H9 (cell line): ENCODE measurements at regions not wholly inside any gene's neighbourhood (a gene's known extent, or its start where the extent isn't known, plus 50 kb on each side); places are given as distances from the start of the nearest gene placed in this dataset.

Experiments
- DNase-seq: peaks from one replicate; pipeline ENCODE4 v3.0.0-alpha.2; 2017
- H2AFZ ChIP-seq: one replicate; pipeline ENCODE4 v1.6.1; 2013; ENCODE audit warnings: mild to moderate bottlenecking, low read length, control low read depth, moderate library complexity
- H2AK5ac ChIP-seq: 2 replicates; pipeline ENCODE4 v1.6.1; 2013; ENCODE audit warnings: low read length, control low read depth, mixed read lengths; ENCODE audit not compliant: insufficient read length
- H2BK120ac ChIP-seq: one replicate; pipeline ENCODE4 v1.6.1; 2013; ENCODE audit warnings: low read depth, mild to moderate bottlenecking, low read length, control low read depth, inconsistent platforms; ENCODE audit not compliant: poor library complexity, severe bottlenecking
- H2BK12ac ChIP-seq: 2 replicates; pipeline ENCODE4 v1.6.1; 2013; ENCODE audit warnings: low read length, control low read depth, mixed read lengths, low read depth; ENCODE audit not compliant: insufficient read length
- H2BK15ac ChIP-seq: 2 replicates; pipeline ENCODE4 v1.6.1; 2013; ENCODE audit warnings: low read depth, low read length, control low read depth
- H2BK20ac ChIP-seq: one replicate; pipeline ENCODE4 v1.6.1; 2013; ENCODE audit warnings: low read depth, mild to moderate bottlenecking, low read length, control low read depth, inconsistent platforms; ENCODE audit not compliant: poor library complexity, severe bottlenecking
- H2BK5ac ChIP-seq: 2 replicates; pipeline ENCODE4 v1.6.1; 2013; ENCODE audit warnings: low read length, control low read depth, mixed read lengths; ENCODE audit not compliant: insufficient read length
- H3K14ac ChIP-seq: 2 replicates; pipeline ENCODE4 v1.6.1; 2013; ENCODE audit warnings: low read length, control low read depth; ENCODE audit not compliant: insufficient read depth
- H3K18ac ChIP-seq: 2 replicates; pipeline ENCODE4 v1.6.1; 2013; ENCODE audit warnings: low read depth, mild to moderate bottlenecking, mixed read lengths, low read length, control low read depth; ENCODE audit not compliant: insufficient read length
- H3K23ac ChIP-seq: 2 replicates; pipeline ENCODE4 v1.6.1; 2013; ENCODE audit warnings: low read length, control low read depth, mixed read lengths, low read depth; ENCODE audit not compliant: insufficient read length
- H3K23me2 ChIP-seq: 2 replicates; pipeline ENCODE4 v1.6.1; 2013; ENCODE audit warnings: low read depth, mild to moderate bottlenecking, mixed read lengths, low read length, control low read depth; ENCODE audit not compliant: insufficient read length, poor library complexity, severe bottlenecking
- H3K27ac ChIP-seq: 2 replicates; pipeline ENCODE4 v1.5.1; 2013; ENCODE audit warnings: low read length, control low read depth, mixed read lengths, low read depth; ENCODE audit not compliant: insufficient read length
- H3K27me3 ChIP-seq: 2 replicates; pipeline ENCODE4 v1.6.1; 2013; ENCODE audit warnings: low read length, control low read depth, inconsistent platforms; ENCODE audit not compliant: insufficient read depth
- H3K4ac ChIP-seq: 2 replicates; pipeline ENCODE4 v1.6.1; 2013; ENCODE audit warnings: low read depth, mild to moderate bottlenecking, control low read depth, inconsistent platforms, low read length, moderate library complexity
- H3K4me1 ChIP-seq: 2 replicates; pipeline ENCODE4 v1.6.1; 2013; ENCODE audit warnings: low read length, control low read depth, inconsistent platforms; ENCODE audit not compliant: insufficient read depth
- H3K4me2 ChIP-seq: 2 replicates; pipeline ENCODE4 v1.6.1; 2013; ENCODE audit warnings: low read length, control low read depth, mixed read lengths; ENCODE audit not compliant: insufficient read length, insufficient read depth
- H3K56ac ChIP-seq: 2 replicates; pipeline ENCODE4 v1.6.1; 2013; ENCODE audit warnings: low read depth, mild to moderate bottlenecking, mixed read lengths, low read length, control low read depth; ENCODE audit not compliant: insufficient read length
- H3K79me1 ChIP-seq: 2 replicates; pipeline ENCODE4 v1.6.1; 2013; ENCODE audit warnings: low read depth, mild to moderate bottlenecking, moderate library complexity, low read length, control low read depth, inconsistent platforms; ENCODE audit not compliant: insufficient read depth, poor library complexity, severe bottlenecking
- H3K79me2 ChIP-seq: 2 replicates; pipeline ENCODE4 v1.6.1; 2013; ENCODE audit warnings: low read length, control low read depth, inconsistent platforms; ENCODE audit not compliant: insufficient read depth
- H3K9ac ChIP-seq: 2 replicates; pipeline ENCODE4 v1.6.1; 2013; ENCODE audit warnings: low read length, control low read depth, mixed read lengths; ENCODE audit not compliant: insufficient read length; ENCODE audit errors: extremely low read depth
- H3K9me3 ChIP-seq: one replicate; pipeline ENCODE4 v1.6.1; 2013; ENCODE audit warnings: low read depth, low read length, inconsistent platforms; ENCODE audit not compliant: control insufficient read depth
- H3T11ph ChIP-seq: one replicate; pipeline ENCODE4 v1.6.1; 2013; ENCODE audit warnings: mild to moderate bottlenecking, low read length, control low read depth, inconsistent platforms
- H4K20me1 ChIP-seq: one replicate; pipeline ENCODE4 v1.6.1; 2013; ENCODE audit not compliant: control insufficient read depth, insufficient read length, insufficient read depth
- H4K5ac ChIP-seq: 2 replicates; pipeline ENCODE4 v1.6.1; 2013; ENCODE audit warnings: low read depth, mild to moderate bottlenecking, mixed read lengths, low read length, control low read depth; ENCODE audit not compliant: insufficient read length
- H4K8ac ChIP-seq: replicated peaks from 2 replicates; pipeline ENCODE4 v1.6.1; 2013; ENCODE audit warnings: low read length, control low read depth, mixed read lengths, low read depth; ENCODE audit not compliant: insufficient read length
- H4K91ac ChIP-seq: 2 replicates; pipeline ENCODE4 v1.6.1; 2013; ENCODE audit warnings: low read depth, mild to moderate bottlenecking, moderate library complexity, mixed read lengths, low read length, control low read depth; ENCODE audit not compliant: insufficient read length
- H3K27ac Mint-ChIP-seq, 3 experiments: 2 replicates in 2 of 3; 3 replicates in 1 of 3; pipeline ENCODE4 v1.8.0; 2020 to 2021; ENCODE audit warnings: mixed read lengths in 3 of 3, mild to moderate bottlenecking in 1 of 3, moderate library complexity in 1 of 3
- H3K27me3 Mint-ChIP-seq: 2 replicates; pipeline ENCODE4 v1.8.0; 2021; ENCODE audit warnings: low read depth, mild to moderate bottlenecking, moderate library complexity, mixed read lengths
- H3K36me3 Mint-ChIP-seq, 3 experiments: 2 replicates in 2 of 3; 3 replicates in 1 of 3; pipeline ENCODE4 v1.8.0; 2020 to 2021; ENCODE audit warnings: low read depth in 3 of 3, mixed read lengths in 3 of 3; ENCODE audit not compliant: insufficient read depth in 1 of 3
- H3K4me1 Mint-ChIP-seq, 2 experiments: 2 replicates each; pipeline ENCODE4 v1.8.0; 2020; ENCODE audit warnings: mixed read lengths in 2 of 2
- H3K4me3 Mint-ChIP-seq, 2 experiments: 2 replicates in 1 of 2; 3 replicates in 1 of 2; pipeline ENCODE4 v1.8.0; 2020 to 2021; ENCODE audit warnings: mild to moderate bottlenecking in 2 of 2, mixed read lengths in 2 of 2, moderate library complexity in 1 of 2
- H3K9me3 Mint-ChIP-seq, 2 experiments: 2 replicates in 1 of 2; 3 replicates in 1 of 2; pipeline ENCODE4 v1.8.0; 2020; ENCODE audit warnings: mild to moderate bottlenecking in 2 of 2, mixed read lengths in 2 of 2, moderate library complexity in 1 of 2
- WGBS: extraction: QIAGEN DNeasy Blood & Tissue Kit; methylation state at CpG from one replicate; pipeline ENCODE4 v1.1.7; 2013; ENCODE audit warnings: missing lambda C conversion rate, low lambda C conversion rate, mixed read lengths; ENCODE audit not compliant: insufficient read length; ENCODE audit errors: extremely low coverage; 5-methylcytosine and 5-hydroxymethylcytosine counted together
- TF ChIP-seq, protein P1 (sequence below): fragments of 200-600 bp; sonication (generic); conservative IDR thresholded peaks from 3 replicates; pipeline ENCODE4 v1.8.0; 2021; ENCODE audit warnings: antibody characterized with exemption, mild to moderate bottlenecking

DNA sequence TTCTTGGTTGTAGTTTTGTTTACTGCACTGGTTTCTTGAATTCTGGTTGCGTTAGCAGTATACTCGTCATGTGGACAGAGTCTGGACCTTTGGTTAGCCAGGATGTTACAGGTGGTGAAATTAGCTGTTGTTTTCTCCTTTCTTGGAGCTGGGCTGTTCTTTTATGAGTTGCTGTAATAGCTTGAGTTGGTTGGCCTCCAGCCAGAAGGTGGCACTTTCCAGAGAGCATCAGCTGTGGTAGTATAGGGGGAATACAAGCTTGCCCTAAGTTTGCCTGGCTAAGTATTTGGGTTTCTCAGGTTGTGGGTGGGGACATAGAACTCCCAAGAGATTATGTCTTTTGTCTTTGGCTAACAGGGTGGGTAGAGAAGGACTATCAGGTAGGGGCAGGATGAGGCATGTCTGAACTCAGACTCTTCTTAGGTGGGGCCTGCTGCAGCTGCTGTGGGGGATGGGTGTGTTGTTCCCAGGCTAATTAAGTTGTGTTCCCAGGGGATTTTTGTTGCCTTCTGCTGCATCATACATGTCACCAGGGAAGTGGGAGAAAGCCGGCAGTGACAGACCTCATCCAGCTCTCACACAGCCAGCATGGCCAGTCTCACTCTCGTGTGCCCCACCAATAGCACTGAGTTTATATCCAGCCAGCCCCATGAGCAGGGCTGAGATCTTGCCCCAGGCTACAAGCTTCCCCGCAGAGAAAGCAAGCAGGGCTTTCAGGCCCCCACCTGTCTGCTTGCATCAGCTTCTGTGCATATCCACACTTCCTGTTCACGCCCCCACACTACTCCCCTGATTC lies 246.7 kb upstream of the TPK1 start:
- WGBS: no CpG with 5 or more reads among the region's 6 CpGs
- Histone ChIP-seq H3K4ac (no peak overlapping the region), H3K9ac (no peak overlapping the region), H3K23me2 (no peaks in the 10 kb centered on the region), H3K27ac (no peak overlapping the region), H3K4me2 (no peak overlapping the region), H3K79me2 (no peaks in the 10 kb centered on the region), H3K56ac (no peak overlapping the region), H3K4me1 (no peaks in the 10 kb centered on the region; the same call in 1 of the 2 replicates), H4K5ac (no peak overlapping the region), H2BK120ac (no peak overlapping the region), H3K9me3 (no peaks in the 10 kb centered on the region), H2AK5ac (no peak overlapping the region), H2BK20ac (no peak overlapping the region), H3K79me1 (no peaks in the 10 kb centered on the region), H2BK12ac (no peak overlapping the region), H3K14ac (peak overlapping the region; percentile 64; the same call in 1 of the 2 replicates), H3K18ac (no peak overlapping the region), H3K27me3 (no peaks in the 10 kb centered on the region), H2BK5ac (no peak overlapping the region), H3T11ph (no peak overlapping the region), H2AFZ (peak overlapping the region; percentile 3), H4K91ac (no peak overlapping the region), H4K8ac (no peak overlapping the region), H2BK15ac (no peak overlapping the region), H3K23ac (no peak overlapping the region), H4K20me1 (no peaks in the 10 kb centered on the region)
- Mint-ChIP-seq H3K4me1 (peaks cover 15 to 23% of the 10 kb centered on the region in 2 experiments), H3K9me3 (peaks cover 5 to 8% of the 10 kb centered on the region in 2 experiments), H3K27me3 (no peaks in the 10 kb centered on the region), H3K36me3 (peaks cover 2 to 7% (median 3%) of the 10 kb centered on the region in 3 experiments; a peak in 5 of 7 replicates), H3K4me3 (no peak overlapping the region), H3K27ac (peak overlapping the region in 2 of 3 experiments; percentile 7 to 97; a peak in 4 of 7 replicates)
- TF ChIP-seq, protein P1, sequence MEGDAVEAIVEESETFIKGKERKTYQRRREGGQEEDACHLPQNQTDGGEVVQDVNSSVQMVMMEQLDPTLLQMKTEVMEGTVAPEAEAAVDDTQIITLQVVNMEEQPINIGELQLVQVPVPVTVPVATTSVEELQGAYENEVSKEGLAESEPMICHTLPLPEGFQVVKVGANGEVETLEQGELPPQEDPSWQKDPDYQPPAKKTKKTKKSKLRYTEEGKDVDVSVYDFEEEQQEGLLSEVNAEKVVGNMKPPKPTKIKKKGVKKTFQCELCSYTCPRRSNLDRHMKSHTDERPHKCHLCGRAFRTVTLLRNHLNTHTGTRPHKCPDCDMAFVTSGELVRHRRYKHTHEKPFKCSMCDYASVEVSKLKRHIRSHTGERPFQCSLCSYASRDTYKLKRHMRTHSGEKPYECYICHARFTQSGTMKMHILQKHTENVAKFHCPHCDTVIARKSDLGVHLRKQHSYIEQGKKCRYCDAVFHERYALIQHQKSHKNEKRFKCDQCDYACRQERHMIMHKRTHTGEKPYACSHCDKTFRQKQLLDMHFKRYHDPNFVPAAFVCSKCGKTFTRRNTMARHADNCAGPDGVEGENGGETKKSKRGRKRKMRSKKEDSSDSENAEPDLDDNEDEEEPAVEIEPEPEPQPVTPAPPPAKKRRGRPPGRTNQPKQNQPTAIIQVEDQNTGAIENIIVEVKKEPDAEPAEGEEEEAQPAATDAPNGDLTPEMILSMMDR: no peak
- peak; percentile 57 for DNase-seq
